IPS DF 4.7 (cell line): ENCODE measurements at regions not wholly inside any gene's neighbourhood (a gene's known extent, or its start where the extent isn't known, plus 50 kb on each side); places are given as distances from the start of the nearest gene placed in this dataset.
"Not testable (repeated sequence)": the region's sequence is repeated elsewhere in the genome, so short reads cannot be mapped to it uniquely, and the experiment has no call there.

Source experiments
- DNase-seq: peaks from one replicate; pipeline ENCODE4 v3.0.0-alpha.2; 2013; ENCODE audit warnings: low spot score; ENCODE audit errors: extremely low read depth

- DNase-seq = no peak
Observed at GRCh38 chr6:113184291-113184690, 672.9 kb upstream of the MARCKS start.

GRCh38 chr6:113184736-113185135 lies 672.4 kb upstream of the MARCKS start:
- no peak for DNase-seq

GRCh38 chr6:113185299-113185698 lies 671.8 kb upstream of the MARCKS start:
- DNase-seq = no peak

GRCh38 chr6:113187661-113188060 lies 669.5 kb upstream of the MARCKS start:
- DNase-seq = no peak

GRCh38 chr6:113188962-113189361 lies 668.2 kb upstream of the MARCKS start:
- DNase-seq = no peak

- DNase-seq = no peak
Observed at GRCh38 chr6:113190170-113190569, 667.0 kb upstream of the MARCKS start.

GRCh38 chr6:113194090-113194489 lies 663.1 kb upstream of the MARCKS start:
- no peak for DNase-seq

- no peak for DNase-seq
Observed at GRCh38 chr6:113202852-113203714, 654.1 kb upstream of the MARCKS start.

- no peak for DNase-seq
Observed at GRCh38 chr6:113203715-113204110, 653.4 kb upstream of the MARCKS start.

- no peak for DNase-seq
Observed at GRCh38 chr6:113205553-113205952, 651.6 kb upstream of the MARCKS start.

GRCh38 chr6:113208726-113209125 lies 648.4 kb upstream of the MARCKS start:
- DNase-seq = no peak

GRCh38 chr6:113209315-113209714 lies 647.8 kb upstream of the MARCKS start:
- DNase-seq = no peak

GRCh38 chr6:113211170-113211569 lies 646.0 kb upstream of the MARCKS start:
- DNase-seq = no peak

GRCh38 chr6:113219783-113220182 lies 637.4 kb upstream of the MARCKS start:
- no peak for DNase-seq

- no peak for DNase-seq
Observed at GRCh38 chr6:113220832-113221231, 636.3 kb upstream of the MARCKS start.

- DNase-seq = no peak
Observed at GRCh38 chr6:113221850-113222249, 635.3 kb upstream of the MARCKS start.

GRCh38 chr6:113246186-113246585 lies 611.0 kb upstream of the MARCKS start:
- no peak for DNase-seq

- DNase-seq = no peak
Observed at GRCh38 chr6:113248532-113248931, 608.6 kb upstream of the MARCKS start.

- not testable (repeated sequence) for DNase-seq
Observed at GRCh38 chr6:113254194-113254593, 603.0 kb upstream of the MARCKS start.

- no peak for DNase-seq
Observed at GRCh38 chr6:113258771-113259170, 598.4 kb upstream of the MARCKS start.

- DNase-seq = no peak
Observed at GRCh38 chr6:113271437-113271836, 585.7 kb upstream of the MARCKS start.

- DNase-seq = no peak
Observed at GRCh38 chr6:113276601-113277000, 580.5 kb upstream of the MARCKS start.

GRCh38 chr6:113277111-113277510 lies 580.0 kb upstream of the MARCKS start:
- DNase-seq = no peak
